Stimulated activated effector memory CD8-positive, alpha-beta T cell treated with anti-CD3 and anti-CD28 coated beads, Interleukin-12 subunit alpha, Interleukin-12 subunit beta, amount 100 ng/mL, for 72 hours (primary cell): ENCODE measurements at regions not wholly inside any gene's neighbourhood (a gene's known extent, or its start where the extent isn't known, plus 50 kb on each side); places are given as distances from the start of the nearest gene placed in this dataset.

ENCODE experiments used
- ATAC-seq: fragments of 150-1000 bp; cut with Tn5 transposase; 2 replicates; pipeline ENCODE4 v1.10.0; 2021
- DNase-seq, 2 donors: peaks; one replicate each; pipeline ENCODE4 v3.0.0; 2021 to 2022; ENCODE audit warnings: low spot score in 2 of 2
- H3K27ac Mint-ChIP-seq: one replicate; pipeline ENCODE4 v1.8.0; 2022; ENCODE audit warnings: mild to moderate bottlenecking, mixed read lengths
- H3K36me3 Mint-ChIP-seq: one replicate; pipeline ENCODE4 v1.8.0; 2022; ENCODE audit warnings: mild to moderate bottlenecking, mixed read lengths
- H3K4me1 Mint-ChIP-seq: one replicate; pipeline ENCODE4 v1.8.0; 2022; ENCODE audit warnings: mixed read lengths
- H3K4me3 Mint-ChIP-seq: one replicate; pipeline ENCODE4 v1.8.0; 2022; ENCODE audit warnings: mild to moderate bottlenecking, mixed read lengths
- H3K9me3 Mint-ChIP-seq: one replicate; pipeline ENCODE4 v1.8.0; 2022; ENCODE audit warnings: mixed read lengths

GRCh38 chr13:39803156-39803555 is 147.7 kb downstream of the COG6 start:
- ATAC-seq = no peak
- Mint-ChIP-seq H3K36me3 (no peaks in the 10 kb centered on the region), H3K27ac (no peak overlapping the region), H3K4me3 (no peak overlapping the region), H3K4me1 (peaks cover 13% of the 10 kb centered on the region), H3K9me3 (peaks cover 7% of the 10 kb centered on the region)
- no peak for DNase-seq

GRCh38 chr13:39803851-39804250 is 148.4 kb downstream of the COG6 start:
- peak overlapping the region; percentile 36 for H3K27ac Mint-ChIP-seq
- ATAC-seq (no peak), DNase-seq (no peak)
- H3K4me1 Mint-ChIP-seq = peaks cover 13% of the 10 kb centered on the region
- H3K9me3 Mint-ChIP-seq = peaks cover 7% of the 10 kb centered on the region
- H3K4me3 Mint-ChIP-seq = no peak overlapping the region
- no peaks in the 10 kb centered on the region for H3K36me3 Mint-ChIP-seq

- DNase-seq (no peak), ATAC-seq (peak; percentile 88)
- peak overlapping the region; percentile 1 for H3K4me3 Mint-ChIP-seq
- peaks cover 13% of the 10 kb centered on the region for H3K4me1 Mint-ChIP-seq
- peak overlapping the region; percentile 36 for H3K27ac Mint-ChIP-seq
- no peaks in the 10 kb centered on the region for H3K36me3 Mint-ChIP-seq
- H3K9me3 Mint-ChIP-seq = peaks cover 7% of the 10 kb centered on the region
These were observed 149.1 kb downstream of the COG6 start for GRCh38 chr13:39804332-39805210.

GRCh38 chr13:39809466-39809865 is 154.0 kb downstream of the COG6 start:
- Mint-ChIP-seq H3K27ac (no peak overlapping the region), H3K9me3 (no peaks in the 10 kb centered on the region), H3K4me1 (peaks cover 3% of the 10 kb centered on the region), H3K36me3 (no peaks in the 10 kb centered on the region), H3K4me3 (no peak overlapping the region)
- no peak for DNase-seq
- ATAC-seq = no peak

GRCh38 chr13:39810091-39810877 is 154.8 kb downstream of the COG6 start:
- Mint-ChIP-seq H3K27ac (no peak overlapping the region), H3K9me3 (no peaks in the 10 kb centered on the region), H3K4me1 (no peaks in the 10 kb centered on the region), H3K36me3 (no peaks in the 10 kb centered on the region), H3K4me3 (no peak overlapping the region)
- ATAC-seq (no peak), DNase-seq (no peak)

- Mint-ChIP-seq H3K27ac (no peak overlapping the region), H3K9me3 (no peaks in the 10 kb centered on the region), H3K36me3 (no peaks in the 10 kb centered on the region), H3K4me3 (no peak overlapping the region), H3K4me1 (no peaks in the 10 kb centered on the region)
- ATAC-seq (no peak), DNase-seq (no peak)
These were observed 155.6 kb downstream of the COG6 start for GRCh38 chr13:39811051-39811450.

GRCh38 chr13:39811696-39812095 is 156.2 kb downstream of the COG6 start:
- H3K27ac Mint-ChIP-seq = no peak overlapping the region
- DNase-seq = no peak
- no peaks in the 10 kb centered on the region for H3K9me3 Mint-ChIP-seq
- no peaks in the 10 kb centered on the region for H3K36me3 Mint-ChIP-seq
- H3K4me1 Mint-ChIP-seq = no peaks in the 10 kb centered on the region
- ATAC-seq = no peak
- H3K4me3 Mint-ChIP-seq = no peak overlapping the region

GRCh38 chr13:39815345-39816111 is 160.1 kb downstream of the COG6 start:
- H3K27ac Mint-ChIP-seq = no peak overlapping the region
- H3K9me3 Mint-ChIP-seq = no peaks in the 10 kb centered on the region
- H3K4me1 Mint-ChIP-seq = no peaks in the 10 kb centered on the region
- ATAC-seq (no peak), DNase-seq (no peak)
- no peaks in the 10 kb centered on the region for H3K36me3 Mint-ChIP-seq
- no peak overlapping the region for H3K4me3 Mint-ChIP-seq

- ATAC-seq (no peak), DNase-seq (no peak)
- Mint-ChIP-seq H3K4me3 (no peak overlapping the region), H3K9me3 (no peaks in the 10 kb centered on the region), H3K36me3 (no peaks in the 10 kb centered on the region), H3K4me1 (peaks cover 9% of the 10 kb centered on the region), H3K27ac (no peak overlapping the region)
These were observed 161.5 kb downstream of the COG6 start for GRCh38 chr13:39816936-39817335.

GRCh38 chr13:39818953-39819352 is 163.5 kb downstream of the COG6 start:
- no peak overlapping the region for H3K4me3 Mint-ChIP-seq
- H3K27ac Mint-ChIP-seq = no peak overlapping the region
- no peaks in the 10 kb centered on the region for H3K9me3 Mint-ChIP-seq
- no peak for DNase-seq
- no peaks in the 10 kb centered on the region for H3K36me3 Mint-ChIP-seq
- peaks cover 13% of the 10 kb centered on the region for H3K4me1 Mint-ChIP-seq
- no peak for ATAC-seq

GRCh38 chr13:39820606-39821005 is 165.1 kb downstream of the COG6 start:
- H3K36me3 Mint-ChIP-seq = no peaks in the 10 kb centered on the region
- H3K4me3 Mint-ChIP-seq = no peak overlapping the region
- ATAC-seq = no peak
- peaks cover 13% of the 10 kb centered on the region for H3K4me1 Mint-ChIP-seq
- DNase-seq = no peak
- no peak overlapping the region for H3K27ac Mint-ChIP-seq
- no peaks in the 10 kb centered on the region for H3K9me3 Mint-ChIP-seq

- no peak for ATAC-seq
- Mint-ChIP-seq H3K4me1 (peaks cover 13% of the 10 kb centered on the region), H3K27ac (no peak overlapping the region), H3K4me3 (no peak overlapping the region), H3K36me3 (no peaks in the 10 kb centered on the region), H3K9me3 (no peaks in the 10 kb centered on the region)
- DNase-seq = no peak
These were observed 166.5 kb downstream of the COG6 start for GRCh38 chr13:39821977-39822376.

GRCh38 chr13:39822437-39822836 is 167.0 kb downstream of the COG6 start:
- no peak overlapping the region for H3K4me3 Mint-ChIP-seq
- ATAC-seq = no peak

GRCh38 chr13:39823063-39823713 is 167.7 kb downstream of the COG6 start:
- ATAC-seq (no peak), DNase-seq (no peak)
- H3K4me3 Mint-ChIP-seq = no peak overlapping the region
- H3K27ac Mint-ChIP-seq = no peak overlapping the region
- H3K36me3 Mint-ChIP-seq = no peaks in the 10 kb centered on the region
- peaks cover 13% of the 10 kb centered on the region for H3K4me1 Mint-ChIP-seq
- H3K9me3 Mint-ChIP-seq = no peaks in the 10 kb centered on the region

More at GRCh38 chr13:39822437-39822836, 167.0 kb downstream of the COG6 start:
- DNase-seq = no peak
- Mint-ChIP-seq H3K36me3 (no peaks in the 10 kb centered on the region), H3K4me1 (peaks cover 13% of the 10 kb centered on the region), H3K27ac (no peak overlapping the region), H3K9me3 (no peaks in the 10 kb centered on the region)

- Mint-ChIP-seq H3K27ac (no peak overlapping the region), H3K36me3 (no peaks in the 10 kb centered on the region)
These were observed 170.4 kb downstream of the COG6 start for GRCh38 chr13:39825886-39826285.

More at GRCh38 chr13:39825886-39826285, 170.4 kb downstream of the COG6 start:
- Mint-ChIP-seq H3K9me3 (no peaks in the 10 kb centered on the region), H3K4me1 (peaks cover 13% of the 10 kb centered on the region), H3K4me3 (no peak overlapping the region)
- ATAC-seq (no peak), DNase-seq (no peak)
